Esophagus muscularis mucosa (tissue), 3 donors: ENCODE measurements at regions not wholly inside any gene's neighbourhood (a gene's known extent, or its start where the extent isn't known, plus 50 kb on each side); places are given as distances from the start of the nearest gene placed in this dataset.

ENCODE experiments used
- POLR2AphosphoS5 ChIP-seq, 2 donors: sonication (generic); formaldehyde crosslinking; IDR thresholded peaks; one replicate each; pipeline ENCODE4 v1.6.1; 2017; ENCODE audit warnings: antibody characterized with exemption in 2 of 2
- TF ChIP-seq, protein P1 (sequence below), 3 experiments: fragments of 200-600 bp in 2 of 3; fragments of 450-650 bp in 1 of 3; sonication (generic) in 2 of 3; IDR thresholded peaks; one replicate each; pipeline ENCODE4 v1.5.1; 2017 to 2019; ENCODE audit warnings: antibody characterized with exemption in 3 of 3, mild to moderate bottlenecking in 2 of 3, moderate library complexity in 1 of 3

GRCh38 chr4:123876143-123876542 is 479.5 kb downstream of the SPRY1 start:
- TF ChIP-seq, protein P1, sequence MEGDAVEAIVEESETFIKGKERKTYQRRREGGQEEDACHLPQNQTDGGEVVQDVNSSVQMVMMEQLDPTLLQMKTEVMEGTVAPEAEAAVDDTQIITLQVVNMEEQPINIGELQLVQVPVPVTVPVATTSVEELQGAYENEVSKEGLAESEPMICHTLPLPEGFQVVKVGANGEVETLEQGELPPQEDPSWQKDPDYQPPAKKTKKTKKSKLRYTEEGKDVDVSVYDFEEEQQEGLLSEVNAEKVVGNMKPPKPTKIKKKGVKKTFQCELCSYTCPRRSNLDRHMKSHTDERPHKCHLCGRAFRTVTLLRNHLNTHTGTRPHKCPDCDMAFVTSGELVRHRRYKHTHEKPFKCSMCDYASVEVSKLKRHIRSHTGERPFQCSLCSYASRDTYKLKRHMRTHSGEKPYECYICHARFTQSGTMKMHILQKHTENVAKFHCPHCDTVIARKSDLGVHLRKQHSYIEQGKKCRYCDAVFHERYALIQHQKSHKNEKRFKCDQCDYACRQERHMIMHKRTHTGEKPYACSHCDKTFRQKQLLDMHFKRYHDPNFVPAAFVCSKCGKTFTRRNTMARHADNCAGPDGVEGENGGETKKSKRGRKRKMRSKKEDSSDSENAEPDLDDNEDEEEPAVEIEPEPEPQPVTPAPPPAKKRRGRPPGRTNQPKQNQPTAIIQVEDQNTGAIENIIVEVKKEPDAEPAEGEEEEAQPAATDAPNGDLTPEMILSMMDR (IDR thresholded peaks at IDR 0.05), result no peak
- no peak for TF ChIP-seq POLR2AphosphoS5 (IDR thresholded peaks at IDR 0.05)
